AG09309 (cell line): ENCODE measurements at regions not wholly inside any gene's neighbourhood (a gene's known extent, or its start where the extent isn't known, plus 50 kb on each side); places are given as distances from the start of the nearest gene placed in this dataset.

Experiments
- DNase-seq: peaks from one replicate; pipeline ENCODE4 v3.0.0-alpha.2; 2010; ENCODE audit warnings: low read depth
- H3K4me3 ChIP-seq: 2 replicates; pipeline ENCODE4 v1.5.1; 2011; ENCODE audit warnings: mild to moderate bottlenecking, low read depth, low read length, moderate library complexity; ENCODE audit not compliant: control insufficient read depth
- TF ChIP-seq, protein P1 (sequence below): IDR thresholded peaks from 2 replicates; pipeline ENCODE4 v1.5.1; 2011; ENCODE audit warnings: mild to moderate bottlenecking, low read depth, low read length, inconsistent platforms; ENCODE audit not compliant: insufficient read depth, control insufficient read depth; ENCODE audit errors: missing control alignments

DNA sequence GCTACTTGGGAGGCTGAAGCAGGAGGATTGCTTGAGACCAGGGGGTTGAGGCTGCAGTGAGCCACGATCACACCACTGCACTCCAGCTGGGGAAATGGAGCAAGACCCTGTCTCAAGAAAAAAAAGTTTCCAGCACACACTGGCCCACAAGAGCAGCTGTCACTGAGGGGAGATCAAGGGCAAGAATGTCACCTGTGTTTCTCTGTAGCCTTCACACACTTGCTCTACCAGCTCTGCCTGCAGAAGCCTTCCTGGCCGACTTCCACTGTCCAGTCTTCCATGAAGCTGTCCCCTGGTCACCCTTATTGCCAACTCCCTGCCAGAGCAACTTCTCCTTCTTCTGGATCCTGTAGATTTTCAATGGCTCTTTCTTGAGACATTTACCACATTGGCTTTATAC is 158.0 kb downstream of the KCTD15 start:
- TF ChIP-seq, protein P1, sequence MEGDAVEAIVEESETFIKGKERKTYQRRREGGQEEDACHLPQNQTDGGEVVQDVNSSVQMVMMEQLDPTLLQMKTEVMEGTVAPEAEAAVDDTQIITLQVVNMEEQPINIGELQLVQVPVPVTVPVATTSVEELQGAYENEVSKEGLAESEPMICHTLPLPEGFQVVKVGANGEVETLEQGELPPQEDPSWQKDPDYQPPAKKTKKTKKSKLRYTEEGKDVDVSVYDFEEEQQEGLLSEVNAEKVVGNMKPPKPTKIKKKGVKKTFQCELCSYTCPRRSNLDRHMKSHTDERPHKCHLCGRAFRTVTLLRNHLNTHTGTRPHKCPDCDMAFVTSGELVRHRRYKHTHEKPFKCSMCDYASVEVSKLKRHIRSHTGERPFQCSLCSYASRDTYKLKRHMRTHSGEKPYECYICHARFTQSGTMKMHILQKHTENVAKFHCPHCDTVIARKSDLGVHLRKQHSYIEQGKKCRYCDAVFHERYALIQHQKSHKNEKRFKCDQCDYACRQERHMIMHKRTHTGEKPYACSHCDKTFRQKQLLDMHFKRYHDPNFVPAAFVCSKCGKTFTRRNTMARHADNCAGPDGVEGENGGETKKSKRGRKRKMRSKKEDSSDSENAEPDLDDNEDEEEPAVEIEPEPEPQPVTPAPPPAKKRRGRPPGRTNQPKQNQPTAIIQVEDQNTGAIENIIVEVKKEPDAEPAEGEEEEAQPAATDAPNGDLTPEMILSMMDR = no peak
- no peak overlapping the region for H3K4me3 ChIP-seq
- no peak for DNase-seq

DNA sequence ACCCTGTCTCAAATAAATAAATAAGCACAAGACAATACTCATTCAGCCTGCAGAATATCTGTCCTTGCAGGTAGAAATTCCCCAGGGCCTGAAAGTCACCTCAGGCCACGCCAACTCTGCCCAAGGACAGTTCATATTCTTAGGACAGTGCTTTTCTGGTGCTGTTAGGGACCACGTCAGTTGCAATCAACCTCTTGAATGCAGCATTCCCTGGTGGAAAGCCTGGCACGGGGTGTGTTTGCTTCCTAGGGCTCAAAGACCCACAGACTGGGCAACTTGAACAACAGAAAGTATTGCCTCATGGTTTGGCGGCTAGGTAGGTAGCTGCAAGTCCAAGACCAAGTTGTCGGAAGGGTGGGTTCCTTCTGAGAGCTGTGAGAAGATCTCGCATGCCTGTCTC is 160.3 kb downstream of the KCTD15 start:
- TF ChIP-seq, protein P1 = no peak
- DNase-seq = no peak
- no peak overlapping the region for H3K4me3 ChIP-seq

- TF ChIP-seq, protein P1 = no peak
- DNase-seq = no peak
- H3K4me3 ChIP-seq = no peak overlapping the region
These were observed 161.1 kb downstream of the KCTD15 start for GRCh38 chr19:33957804-33958203.

- H3K4me3 ChIP-seq = no peak overlapping the region
- TF ChIP-seq, protein P1 = no peak
- no peak for DNase-seq
These were observed 163.9 kb downstream of the KCTD15 start for GRCh38 chr19:33960566-33960965.

- TF ChIP-seq, protein P1 = no peak
- DNase-seq = no peak
These were observed 165.5 kb downstream of the KCTD15 start for GRCh38 chr19:33962161-33962560.

GRCh38 chr19:33963514-33963913 is 166.8 kb downstream of the KCTD15 start:
- TF ChIP-seq, protein P1 = no peak
- no peak for DNase-seq
- no peak overlapping the region for H3K4me3 ChIP-seq

More at GRCh38 chr19:33962161-33962560, 165.5 kb downstream of the KCTD15 start:
- H3K4me3 ChIP-seq = no peak overlapping the region

DNA sequence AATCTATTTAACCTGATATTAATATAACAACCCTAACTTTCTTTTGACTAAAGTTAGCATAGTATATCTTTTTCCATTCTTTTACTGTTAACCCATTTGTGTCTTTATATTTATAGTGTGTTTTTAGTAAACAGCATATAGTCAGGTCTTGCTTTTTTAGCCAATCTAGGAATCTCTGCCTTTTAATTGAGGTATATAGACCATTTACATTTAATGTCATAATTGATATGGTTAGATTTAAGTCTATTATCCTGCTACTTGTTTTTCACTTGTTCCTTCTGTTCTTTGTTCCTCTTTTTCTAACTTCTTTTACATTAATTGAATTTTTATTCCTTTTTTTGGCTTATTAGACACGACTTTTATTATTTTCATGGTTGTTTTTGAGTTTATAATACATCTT is 174.4 kb downstream of the KCTD15 start:
- no peak for DNase-seq
- TF ChIP-seq, protein P1 = no peak
- H3K4me3 ChIP-seq = no peak overlapping the region
